ENCODE measurements at regions not wholly inside any gene's neighbourhood (a gene's known extent, or its start where the extent isn't known, plus 50 kb on each side); places are given as distances from the start of the nearest gene placed in this dataset.

DNA sequence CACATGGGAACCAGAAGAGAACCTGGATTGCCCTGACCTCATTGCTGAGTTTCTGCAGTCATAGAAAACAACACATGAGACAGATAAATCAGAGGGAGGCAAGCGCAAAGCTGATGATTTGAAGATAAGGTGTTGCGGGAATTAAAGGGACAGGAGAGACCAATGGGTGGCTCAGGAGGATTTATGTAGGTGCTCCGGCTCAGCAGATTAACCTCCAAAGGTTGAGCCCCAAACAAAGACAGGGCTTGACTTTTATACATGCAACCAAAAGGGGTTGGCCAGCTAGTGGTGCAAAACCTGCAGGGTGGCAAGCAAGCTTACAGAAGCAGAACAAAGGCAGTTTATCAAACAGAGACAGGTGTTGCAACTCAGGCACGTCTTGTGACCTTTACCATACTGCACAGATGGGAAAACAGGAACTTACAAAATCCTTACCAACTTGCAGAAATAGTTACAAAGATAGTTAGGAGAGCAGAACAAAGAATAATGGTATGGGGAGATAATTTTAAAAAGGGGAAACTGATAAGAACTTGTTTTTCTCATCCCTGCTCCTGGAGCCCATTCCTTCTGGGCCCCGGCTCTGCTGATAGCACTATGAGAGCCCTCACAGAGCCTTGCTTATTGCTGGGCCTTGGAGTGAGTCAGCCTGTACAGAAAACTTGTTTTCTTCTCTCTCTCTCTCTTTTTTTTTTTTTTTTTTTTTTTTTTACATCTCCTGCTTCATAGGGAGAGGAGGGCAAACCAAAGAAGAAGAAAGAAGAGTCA, 93.6 kb downstream of the SNRPE start:
- no peak for TF ChIP-seq CTCF (conservative IDR thresholded peaks at IDR 0.05; ENCODE audit: low read length)
- TF ChIP-seq EZH2phosphoT487 (IDR thresholded peaks at IDR 0.05; ENCODE audit: borderline replicate concordance): no peak
